Sciatic nerve (tissue), 2 donors: ENCODE measurements at regions not wholly inside any gene's neighbourhood (a gene's known extent, or its start where the extent isn't known, plus 50 kb on each side); places are given as distances from the start of the nearest gene placed in this dataset.
"Not testable (repeated sequence)": the region's sequence is repeated elsewhere in the genome, so short reads cannot be mapped to it uniquely, and the experiment has no call there.

Source experiments
- ATAC-seq: fragments of 200-7000 bp; cut with Tn5 transposase; one replicate; pipeline ENCODE4 v1.9.1; 2020; ENCODE audit warnings: mild to moderate bottlenecking, moderate library complexity
- DNase-seq: peaks from one replicate; pipeline ENCODE4 v3.0.0-alpha.2; 2020; ENCODE audit warnings: low spot score
- intact Hi-C: fragments of 100-400 bp; cut with DNase I; formaldehyde crosslinking; loops from one replicate; pipeline ENCODE4 v1.14.2; 2022
- donor health status: DM: no; HTN: no; CAD: no.
- donor health status: DM: no; HTN: no; CAD: no.

DNA sequence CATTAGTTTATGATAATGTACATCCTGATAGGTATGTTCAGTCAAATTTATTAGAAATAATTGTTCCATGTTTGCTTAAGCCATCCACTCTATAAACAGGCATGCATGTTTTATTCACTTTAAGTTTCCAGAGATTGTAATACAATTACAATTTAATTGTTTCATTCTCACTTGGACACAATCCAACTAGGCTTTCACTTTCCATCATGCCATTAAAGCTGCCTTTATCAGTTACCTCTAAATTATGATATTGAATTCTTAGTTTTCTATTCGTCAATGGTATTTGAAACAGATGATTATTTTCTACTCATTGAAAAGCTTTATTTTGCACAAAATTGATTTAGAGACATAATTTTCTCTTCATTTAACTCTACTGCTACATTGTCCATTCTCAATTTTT is 1196.3 kb downstream of the RAPGEF2 start:
- intact Hi-C loops = no loop called here
- ATAC-seq = no peak
- DNase-seq = no peak

- no peak for DNase-seq
- ATAC-seq = no peak
- intact Hi-C loops = no loop called here
Measured at GRCh38 chr4:160299608-160300007, 1196.7 kb downstream of the RAPGEF2 start.

GRCh38 chr4:160316036-160316435 is 1213.2 kb downstream of the RAPGEF2 start:
- intact Hi-C loops = no loop called here
- DNase-seq (no peak), ATAC-seq (no peak)

- DNase-seq = no peak
- intact Hi-C loops = no loop called here
- no peak for ATAC-seq
Measured at GRCh38 chr4:160318567-160319220, 1215.8 kb downstream of the RAPGEF2 start.

- ATAC-seq (no peak), DNase-seq (no peak)
- intact Hi-C loops = no loop called here
Measured at GRCh38 chr4:160319221-160319867, 1216.5 kb downstream of the RAPGEF2 start.

DNA sequence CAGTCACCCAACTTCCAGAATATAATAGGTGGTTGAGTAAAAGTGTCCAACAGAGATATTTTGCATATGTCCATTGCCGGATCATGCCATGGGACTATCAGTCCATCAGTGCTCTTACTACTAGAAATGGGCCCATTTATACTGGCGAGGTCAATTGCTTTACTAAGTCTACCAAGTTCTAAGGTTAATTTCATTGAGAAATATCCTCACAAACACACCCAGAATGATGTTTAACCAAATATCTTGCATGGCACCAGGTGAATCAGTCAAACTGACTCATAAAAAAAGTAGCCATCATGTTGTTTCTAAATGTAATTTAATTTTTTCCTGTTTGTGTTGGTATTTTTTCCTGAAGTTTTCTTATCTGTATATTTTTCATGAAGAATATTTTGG is 1217.0 kb downstream of the RAPGEF2 start:
- DNase-seq (no peak), ATAC-seq (no peak)
- intact Hi-C loops = no loop called here

DNA sequence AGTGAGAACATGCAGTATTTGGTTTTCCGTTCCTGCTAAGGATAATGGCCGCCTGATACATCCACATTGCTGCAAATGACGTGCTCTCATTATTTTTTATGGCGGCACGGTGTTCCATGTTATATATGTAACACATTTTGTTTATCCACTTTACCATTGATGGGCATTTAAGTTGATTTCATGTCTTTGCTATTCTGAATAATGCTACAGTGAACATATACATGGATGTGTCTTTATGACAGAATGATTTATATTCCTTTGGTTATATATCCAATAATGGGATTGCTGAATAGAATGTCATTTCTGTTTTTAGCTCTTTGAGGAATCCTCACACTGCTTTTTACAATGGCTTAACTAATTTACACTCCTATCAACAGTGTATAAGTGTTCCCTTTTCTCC is 1223.2 kb downstream of the RAPGEF2 start:
- ATAC-seq = no peak
- intact Hi-C loops = no loop called here
- no peak for DNase-seq

DNA sequence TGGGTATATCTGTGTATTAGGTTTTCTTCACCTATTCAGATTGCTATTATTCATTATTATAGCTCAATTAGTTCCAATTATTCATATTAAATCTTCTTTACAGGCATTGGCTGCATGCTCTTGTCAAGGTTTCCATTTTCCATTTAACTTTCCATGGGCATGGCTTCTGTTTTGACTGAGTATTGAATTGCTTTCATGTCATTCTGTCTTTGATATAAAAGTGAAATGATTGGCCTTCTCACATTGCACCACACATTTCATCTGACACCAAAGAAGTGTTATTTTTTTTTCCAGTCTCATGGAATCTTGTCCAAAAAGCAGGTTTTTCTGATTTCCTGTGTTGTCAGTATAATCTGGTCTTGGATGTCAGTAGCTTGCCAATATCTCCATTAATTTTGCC is 1244.3 kb downstream of the RAPGEF2 start:
- intact Hi-C loops = no loop called here
- DNase-seq (no peak), ATAC-seq (no peak)

DNA sequence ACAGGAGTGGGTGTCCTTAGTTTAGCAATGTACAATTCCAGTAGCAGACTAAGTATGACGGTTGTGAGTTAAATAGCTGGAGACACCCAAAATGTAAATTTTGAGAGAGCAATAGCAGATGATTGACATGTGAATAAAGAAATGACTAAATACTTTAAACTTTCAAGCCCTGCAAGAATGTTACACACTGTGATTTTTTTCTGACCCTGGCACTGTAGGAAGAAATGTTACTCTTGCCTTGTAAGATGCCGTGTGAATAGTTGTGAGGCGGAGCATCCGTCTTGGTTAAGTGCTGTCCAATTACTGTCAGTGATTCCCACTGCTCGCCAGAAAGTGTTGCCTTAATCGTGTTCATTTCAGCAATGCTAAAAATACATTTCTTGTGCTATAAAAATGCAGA is 1248.1 kb downstream of the RAPGEF2 start:
- intact Hi-C loops = no loop called here
- ATAC-seq = no peak
- DNase-seq = no peak

GRCh38 chr4:160352637-160353036 is 1249.8 kb downstream of the RAPGEF2 start:
- DNase-seq = no peak
- no peak for ATAC-seq
- intact Hi-C loops = no loop called here

DNA sequence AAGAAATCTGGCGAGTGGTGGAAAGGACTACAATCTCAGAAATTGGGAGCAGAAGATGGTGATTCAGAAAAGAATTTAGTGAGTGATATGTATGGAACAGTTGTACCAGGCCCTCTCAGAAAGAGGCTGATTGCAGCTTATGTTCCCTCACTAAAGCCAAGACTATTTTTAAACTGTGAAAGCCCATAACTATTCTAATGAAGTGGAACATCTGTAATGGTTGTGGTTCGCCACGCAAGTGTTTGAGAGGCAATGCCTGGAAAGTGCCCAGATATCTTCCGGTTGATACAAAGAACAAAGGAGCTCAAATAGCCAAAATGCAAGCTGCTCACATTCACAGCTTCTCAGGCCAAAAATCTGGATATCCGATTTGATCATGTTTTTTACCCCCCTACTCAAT is 1250.7 kb downstream of the RAPGEF2 start:
- intact Hi-C loops = no loop called here
- ATAC-seq (no peak), DNase-seq (no peak)

DNA sequence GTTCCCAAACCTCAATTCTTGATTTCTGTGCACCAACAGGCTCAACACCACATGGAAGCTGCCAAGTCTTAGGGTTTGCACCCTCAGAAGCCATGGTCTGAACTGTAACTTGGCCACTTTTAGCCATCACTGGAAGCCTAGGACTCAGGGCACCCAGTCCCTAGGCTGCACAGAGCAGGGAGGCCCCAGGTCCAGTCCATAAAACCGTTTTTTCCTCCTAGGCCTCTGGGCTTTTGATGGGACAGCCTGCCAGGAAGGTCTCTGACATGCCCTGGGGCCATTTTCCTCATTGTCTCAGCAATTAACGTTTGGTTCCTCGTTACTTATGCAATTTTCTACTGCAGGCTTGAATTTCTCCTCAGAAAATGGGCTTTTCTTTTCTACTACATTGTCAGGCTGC is 1259.6 kb downstream of the RAPGEF2 start:
- ATAC-seq = no peak
- intact Hi-C loops = no loop called here

DNA sequence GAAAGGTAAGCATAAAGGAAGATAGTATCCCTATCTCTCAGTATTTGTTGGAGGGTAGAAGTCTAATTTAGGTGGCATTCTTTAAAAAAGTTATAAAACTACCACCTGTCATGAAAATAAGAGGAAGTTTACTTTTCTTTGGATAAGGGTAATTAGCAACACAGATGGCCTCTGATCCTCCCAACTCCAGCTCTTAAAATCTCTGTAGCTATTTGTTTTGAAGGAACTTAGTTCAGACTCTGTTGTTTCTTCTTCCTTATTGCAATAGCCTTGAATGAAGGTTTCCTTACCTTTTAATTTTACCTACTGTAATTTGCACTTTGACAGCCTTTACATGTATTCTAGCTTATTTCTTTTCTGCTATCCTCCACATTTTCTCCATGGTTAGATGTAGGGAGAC is 1261.3 kb downstream of the RAPGEF2 start:
- ATAC-seq (no peak), DNase-seq (no peak)
- intact Hi-C loops = no loop called here

More for the DNA sequence above, 1259.6 kb downstream of the RAPGEF2 start:
- no peak for DNase-seq

- DNase-seq, intact Hi-C loops, ATAC-seq: not testable (repeated sequence)
Measured at GRCh38 chr4:160364665-160365064, 1261.8 kb downstream of the RAPGEF2 start.

DNA sequence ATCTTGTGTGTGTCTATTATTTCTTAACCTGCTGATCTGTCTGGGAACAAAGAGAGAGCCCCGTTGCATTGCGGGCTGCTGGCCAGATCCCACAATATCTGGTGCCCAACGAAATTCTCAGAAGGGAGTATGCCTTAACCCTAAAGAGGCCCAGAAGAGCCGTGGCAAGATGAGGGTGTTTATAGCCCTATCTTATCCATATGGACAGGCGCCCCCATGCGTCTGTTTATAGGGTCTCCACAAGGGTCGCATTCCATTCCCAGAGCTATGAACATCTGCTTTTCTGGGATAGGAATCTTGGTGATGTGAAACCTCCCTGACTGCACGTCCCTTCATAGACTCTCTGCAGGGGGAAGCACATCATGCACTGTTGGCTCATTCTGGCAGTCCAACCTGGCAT is 1262.5 kb downstream of the RAPGEF2 start:
- DNase-seq, ATAC-seq, intact Hi-C loops: not testable (repeated sequence)

DNA sequence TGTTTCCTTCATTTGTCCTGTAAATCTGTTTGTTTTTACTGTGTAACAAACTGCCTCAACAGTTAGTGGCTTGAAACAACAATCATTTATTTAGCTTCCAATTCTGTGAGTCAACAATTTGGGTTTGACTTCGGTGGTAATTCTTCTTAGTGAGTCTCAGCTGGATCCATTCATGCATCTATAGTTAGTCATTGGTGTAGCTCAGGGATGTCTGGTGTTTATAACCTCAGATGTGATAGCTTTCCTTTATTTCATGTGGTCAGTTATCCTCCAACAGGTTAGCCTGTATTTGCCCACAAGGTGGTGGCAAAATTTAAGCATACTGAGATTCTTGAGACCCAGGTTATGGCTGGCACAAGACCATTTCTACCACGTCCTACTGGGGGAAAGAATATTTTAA is 1267.2 kb downstream of the RAPGEF2 start:
- DNase-seq = no peak
- intact Hi-C loops = no loop called here
- ATAC-seq = no peak

- intact Hi-C loops = no loop called here
- DNase-seq (no peak), ATAC-seq (no peak)
Measured at GRCh38 chr4:160371446-160371845, 1268.6 kb downstream of the RAPGEF2 start.

DNA sequence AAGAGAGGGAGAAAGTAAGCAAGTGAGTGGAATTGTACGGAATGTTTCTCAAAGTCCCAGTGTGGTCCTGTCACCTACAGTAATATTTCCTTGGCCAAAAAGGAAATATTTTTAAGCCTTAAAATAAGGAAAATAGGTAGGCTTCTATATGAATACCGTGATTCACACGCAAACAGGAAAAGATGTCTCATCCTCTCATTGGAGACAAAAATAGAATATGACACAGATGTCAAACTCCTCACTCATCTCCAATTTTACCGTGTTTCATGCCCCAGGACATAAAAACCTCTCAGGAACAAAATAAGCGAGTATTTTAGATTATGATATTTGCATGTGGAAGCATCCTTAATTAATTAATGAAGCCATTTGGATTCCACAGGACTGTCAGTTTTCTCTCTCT is 1269.5 kb downstream of the RAPGEF2 start:
- DNase-seq = no peak
- intact Hi-C loops = no loop called here
- ATAC-seq = no peak

DNA sequence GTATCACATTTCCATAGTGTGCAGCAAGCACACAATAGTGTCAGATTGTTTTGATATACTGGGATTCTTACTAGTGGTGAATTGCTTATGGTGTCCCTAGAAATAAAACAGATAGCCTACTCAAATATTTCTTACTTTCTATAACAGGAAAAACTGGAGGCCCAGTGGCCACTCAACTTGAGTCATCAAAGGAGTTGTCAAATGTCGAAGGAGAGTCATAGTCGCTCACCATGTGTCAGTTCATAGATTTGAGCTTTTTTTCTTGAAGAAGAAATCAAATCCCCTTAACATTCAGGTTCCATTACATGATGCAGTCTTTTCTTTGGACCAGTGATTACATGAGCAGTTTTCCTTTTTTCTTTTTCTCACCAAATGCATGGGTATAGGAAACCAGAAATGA is 1271.0 kb downstream of the RAPGEF2 start:
- DNase-seq (no peak), ATAC-seq (no peak)
- intact Hi-C loops = no loop called here

GRCh38 chr4:160375772-160376452 is 1273.0 kb downstream of the RAPGEF2 start:
- intact Hi-C loops = no loop called here
- no peak for ATAC-seq
- DNase-seq = no peak

- intact Hi-C loops = no loop called here
Measured at GRCh38 chr4:160386846-160387245, 1284.0 kb downstream of the RAPGEF2 start.

More at GRCh38 chr4:160386846-160387245, 1284.0 kb downstream of the RAPGEF2 start:
- ATAC-seq (no peak), DNase-seq (no peak)
